ENCODE measurements at regions not wholly inside any gene's neighbourhood (a gene's known extent, or its start where the extent isn't known, plus 50 kb on each side); places are given as distances from the start of the nearest gene placed in this dataset.
A peak's percentile ranks its signal among the peaks of the same experiment; 100 is the strongest.

GRCh38 chrX:125422986-125423385, 103.3 kb downstream of the TEX13C start (continued):
- peak; percentile 90 for TF ChIP-seq ZNF316 (IDR thresholded peaks at IDR 0.05)
- TF ChIP-seq EP300 (IDR thresholded peaks at IDR 0.05; ENCODE audit: low read length) = no peak
- no peak for TF ChIP-seq NONO (IDR thresholded peaks at IDR 0.05; ENCODE audit: low read depth in 2 of 2, low read length in 1 of 2)
- peak; percentile 73 for TF ChIP-seq MAFF (IDR thresholded peaks at IDR 0.05; ENCODE audit: low read length)
- no peak for TF ChIP-seq DLX4 (CRISPR knock-in tag; IDR thresholded peaks at IDR 0.05)
- no peak for TF ChIP-seq NELFE (IDR thresholded peaks at IDR 0.05; ENCODE audit: insufficient read depth, insufficient read length)
- TF ChIP-seq ETV1 (tag; conservative IDR thresholded peaks at IDR 0.05; ENCODE audit: low read depth) = no peak
- TF ChIP-seq ZNF707 (CRISPR knock-in tag; conservative IDR thresholded peaks at IDR 0.05) = no peak
- no peak for TF ChIP-seq ZNF592 (IDR thresholded peaks at IDR 0.05)
- TF ChIP-seq MAFK (IDR thresholded peaks at IDR 0.05; ENCODE audit: low read length) = peak; percentile 71
- no peak for TF ChIP-seq DNMT1 (IDR thresholded peaks at IDR 0.05)
- peak; percentile 64; the same call in 1 of the 2 replicates for TF ChIP-seq NFE2L1 (tag; IDR thresholded peaks at IDR 0.05; ENCODE audit: borderline replicate concordance, low read depth)
- TF ChIP-seq MEF2D (tag; conservative IDR thresholded peaks at IDR 0.05; ENCODE audit: low read depth) = no peak
- no peak for TF ChIP-seq SRSF9 (IDR thresholded peaks at IDR 0.05; ENCODE audit: borderline replicate concordance, low read depth, low read length)
- TF ChIP-seq ZNF644 (tag; IDR thresholded peaks at IDR 0.05; ENCODE audit: low read depth) = no peak
- TF ChIP-seq ZNF785 (CRISPR knock-in tag; IDR thresholded peaks at IDR 0.05) = no peak
- no peak for TF ChIP-seq ZNF239 (CRISPR knock-in tag; IDR thresholded peaks at IDR 0.05)
- no peak for TF ChIP-seq KLF1 (tag; IDR thresholded peaks at IDR 0.05)
- no peak for TF ChIP-seq NFYB (IDR thresholded peaks at IDR 0.05; ENCODE audit: extremely low read depth, insufficient read length)
- TF ChIP-seq E2F1 (CRISPR knock-in tag; IDR thresholded peaks at IDR 0.05) = no peak
- TF ChIP-seq GTF2A2 (tag; IDR thresholded peaks at IDR 0.05) = no peak
- no peak for TF ChIP-seq E4F1 (CRISPR knock-in tag; IDR thresholded peaks at IDR 0.05; ENCODE audit: borderline replicate concordance)
- TF ChIP-seq PTBP1 (IDR thresholded peaks at IDR 0.05; ENCODE audit: low read depth, low read length) = no peak
- TF ChIP-seq BACH1 (tag; IDR thresholded peaks at IDR 0.05) = peak; percentile 30; the same call in 1 of the 2 replicates
